HepG2 (cell line): ENCODE measurements at regions not wholly inside any gene's neighbourhood (a gene's known extent, or its start where the extent isn't known, plus 50 kb on each side); places are given as distances from the start of the nearest gene placed in this dataset.

Source experiments
- AGO1 ChIP-seq: fragments of 200-400 bp; formaldehyde crosslinking; IDR thresholded peaks from 2 replicates; pipeline ENCODE4 v1.6.1; 2017; ENCODE audit warnings: mild to moderate bottlenecking, low read depth, low read length, moderate library complexity; ENCODE audit not compliant: poor library complexity, severe bottlenecking
- ARID2 ChIP-seq: sonication (generic); formaldehyde crosslinking; IDR thresholded peaks from 2 replicates; pipeline ENCODE4 v1.8.1; 2022; ENCODE audit warnings: mild to moderate bottlenecking, missing genetic modification reagents, borderline replicate concordance
- BHLHE40 ChIP-seq: IDR thresholded peaks from 2 replicates; pipeline ENCODE4 v1.6.1; 2011; ENCODE audit warnings: low read length, improper control_type of control experiment
- BRD4 ChIP-seq: sonication (generic); formaldehyde crosslinking; IDR thresholded peaks from 2 replicates; pipeline ENCODE4 v1.4.0; 2020; ENCODE audit warnings: missing genetic modification reagents
- FOXA1 ChIP-seq, 2 experiments: fragments of 450-650 bp in 1 of 2; sonication (generic) in 1 of 2; formaldehyde crosslinking in 1 of 2; IDR thresholded peaks; 2 replicates each; pipeline versions ENCODE4 v1.4.0 to v1.6.1; 2016 to 2020; ENCODE audit warnings: missing genetic modification reagents in 1 of 2
- FOXC1 ChIP-seq: sonication (generic); formaldehyde crosslinking; IDR thresholded peaks from 2 replicates; pipeline ENCODE4 v1.8.0; 2022; ENCODE audit warnings: mild to moderate bottlenecking, missing genetic modification reagents, borderline replicate concordance
- HIC2 ChIP-seq: sonication (generic); formaldehyde crosslinking; IDR thresholded peaks from 2 replicates; pipeline ENCODE4 v1.9.0; 2022; ENCODE audit warnings: low read depth, missing genetic modification reagents
- KLF12 ChIP-seq: sonication (generic); formaldehyde crosslinking; IDR thresholded peaks from 2 replicates; pipeline ENCODE4 v1.4.0; 2020; ENCODE audit warnings: missing genetic modification reagents, borderline replicate concordance
- KMT2B ChIP-seq: IDR thresholded peaks from 2 replicates; pipeline ENCODE4 v1.6.1; 2016; ENCODE audit warnings: missing genetic modification reagents, missing compliant biosample characterization
- MAFG ChIP-seq: sonication (generic); formaldehyde crosslinking; IDR thresholded peaks from 2 replicates; pipeline ENCODE4 v1.5.1; 2020; ENCODE audit warnings: mild to moderate bottlenecking, missing genetic modification reagents
- NONO ChIP-seq, 2 experiments: fragments of 450-650 bp in 1 of 2; sonication (generic) in 1 of 2; formaldehyde crosslinking in 1 of 2; IDR thresholded peaks in 1 of 2; conservative IDR thresholded peaks in 1 of 2; 2 replicates each; pipeline versions ENCODE4 v1.6.1 to v1.8.0; 2017 to 2022; ENCODE audit warnings: mild to moderate bottlenecking in 1 of 2, missing genetic modification reagents in 1 of 2, moderate library complexity in 1 of 2
- PCBP1 ChIP-seq: fragments of 200-400 bp; formaldehyde crosslinking; IDR thresholded peaks from 2 replicates; pipeline ENCODE4 v1.6.1; 2017; ENCODE audit warnings: mild to moderate bottlenecking, low read depth, low read length, borderline replicate concordance
- YY1 ChIP-seq: IDR thresholded peaks from 2 replicates; pipeline ENCODE4 v1.6.1; 2011; ENCODE audit warnings: low read length, low read depth, moderate library complexity, mild to moderate bottlenecking; ENCODE audit not compliant: insufficient read depth, insufficient replicate concordance
- ZBTB20 ChIP-seq: sonication (generic); formaldehyde crosslinking; IDR thresholded peaks from 2 replicates; pipeline ENCODE4 v1.8.1; 2023; ENCODE audit warnings: missing genetic modification reagents, low read depth, mild to moderate bottlenecking, borderline replicate concordance
- ZFP36L2 ChIP-seq: sonication (generic); formaldehyde crosslinking; IDR thresholded peaks from 2 replicates; pipeline ENCODE4 v1.4.0; 2020; ENCODE audit warnings: missing genetic modification reagents
- ZFYVE20 ChIP-seq: sonication (generic); formaldehyde crosslinking; IDR thresholded peaks from 2 replicates; pipeline ENCODE4 v1.8.0; 2023; ENCODE audit warnings: low read depth, mild to moderate bottlenecking, moderate library complexity, missing genetic modification reagents, borderline replicate concordance
- ZNF207 ChIP-seq: fragments of 450-650 bp; IDR thresholded peaks from 2 replicates; pipeline ENCODE4 v1.6.1; 2016; ENCODE audit warnings: antibody characterized with exemption, borderline replicate concordance
- ZNF503 ChIP-seq: sonication (generic); formaldehyde crosslinking; IDR thresholded peaks from 2 replicates; pipeline ENCODE4 v1.4.0; 2020; ENCODE audit warnings: missing genetic modification reagents
- ZNF652 ChIP-seq: IDR thresholded peaks from 2 replicates; pipeline ENCODE4 v1.6.1; 2016; ENCODE audit warnings: low read depth, borderline replicate concordance
- ZNF713 ChIP-seq: sonication (generic); formaldehyde crosslinking; IDR thresholded peaks from 2 replicates; pipeline ENCODE4 v1.4.0; 2020; ENCODE audit warnings: mild to moderate bottlenecking, missing genetic modification reagents
- ZNF766 ChIP-seq: sonication (generic); formaldehyde crosslinking; IDR thresholded peaks from 2 replicates; pipeline ENCODE4 v1.5.0; 2020; ENCODE audit warnings: missing genetic modification reagents, borderline replicate concordance
- TF ChIP-seq, protein P1 (sequence below): sonication (generic); formaldehyde crosslinking; IDR thresholded peaks from 2 replicates; pipeline ENCODE4 v1.4.0; 2020; ENCODE audit warnings: missing genetic modification reagents, borderline replicate concordance

GRCh38 chr3:76685858-76686257, 354.0 kb upstream of the ROBO2 start (continued):
- TF ChIP-seq ZFYVE20 (CRISPR knock-in tag) = no peak
- TF ChIP-seq ZNF207 = no peak
- TF ChIP-seq FOXC1 = no peak
- no peak for TF ChIP-seq BRD4 (CRISPR knock-in tag)
- TF ChIP-seq, protein P1, sequence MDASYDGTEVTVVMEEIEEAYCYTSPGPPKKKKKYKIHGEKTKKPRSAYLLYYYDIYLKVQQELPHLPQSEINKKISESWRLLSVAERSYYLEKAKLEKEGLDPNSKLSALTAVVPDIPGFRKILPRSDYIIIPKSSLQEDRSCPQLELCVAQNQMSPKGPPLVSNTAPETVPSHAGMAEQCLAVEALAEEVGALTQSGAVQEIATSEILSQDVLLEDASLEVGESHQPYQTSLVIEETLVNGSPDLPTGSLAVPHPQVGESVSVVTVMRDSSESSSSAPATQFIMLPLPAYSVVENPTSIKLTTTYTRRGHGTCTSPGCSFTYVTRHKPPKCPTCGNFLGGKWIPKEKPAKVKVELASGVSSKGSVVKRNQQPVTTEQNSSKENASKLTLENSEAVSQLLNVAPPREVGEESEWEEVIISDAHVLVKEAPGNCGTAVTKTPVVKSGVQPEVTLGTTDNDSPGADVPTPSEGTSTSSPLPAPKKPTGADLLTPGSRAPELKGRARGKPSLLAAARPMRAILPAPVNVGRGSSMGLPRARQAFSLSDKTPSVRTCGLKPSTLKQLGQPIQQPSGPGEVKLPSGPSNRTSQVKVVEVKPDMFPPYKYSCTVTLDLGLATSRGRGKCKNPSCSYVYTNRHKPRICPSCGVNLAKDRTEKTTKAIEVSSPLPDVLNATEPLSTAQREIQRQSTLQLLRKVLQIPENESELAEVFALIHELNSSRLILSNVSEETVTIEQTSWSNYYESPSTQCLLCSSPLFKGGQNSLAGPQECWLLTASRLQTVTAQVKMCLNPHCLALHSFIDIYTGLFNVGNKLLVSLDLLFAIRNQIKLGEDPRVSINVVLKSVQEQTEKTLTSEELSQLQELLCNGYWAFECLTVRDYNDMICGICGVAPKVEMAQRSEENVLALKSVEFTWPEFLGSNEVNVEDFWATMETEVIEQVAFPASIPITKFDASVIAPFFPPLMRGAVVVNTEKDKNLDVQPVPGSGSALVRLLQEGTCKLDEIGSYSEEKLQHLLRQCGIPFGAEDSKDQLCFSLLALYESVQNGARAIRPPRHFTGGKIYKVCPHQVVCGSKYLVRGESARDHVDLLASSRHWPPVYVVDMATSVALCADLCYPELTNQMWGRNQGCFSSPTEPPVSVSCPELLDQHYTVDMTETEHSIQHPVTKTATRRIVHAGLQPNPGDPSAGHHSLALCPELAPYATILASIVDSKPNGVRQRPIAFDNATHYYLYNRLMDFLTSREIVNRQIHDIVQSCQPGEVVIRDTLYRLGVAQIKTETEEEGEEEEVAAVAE (CRISPR knock-in tag) = no peak
- no peak for TF ChIP-seq KLF12
- 0 out of 2 replicates have a peak, but pooled peaks have one; percentile 46 for TF ChIP-seq ZBTB20 (CRISPR knock-in tag)
- no peak for TF ChIP-seq PCBP1
- peak; percentile 26; the same call in 1 of the 2 replicates for TF ChIP-seq BHLHE40
- no peak for TF ChIP-seq MAFG (CRISPR knock-in tag)
- TF ChIP-seq ARID2 (CRISPR knock-in tag) = peak; percentile 36; the same call in 1 of the 2 replicates
- TF ChIP-seq AGO1 = no peak
- no peak for TF ChIP-seq YY1
- no peak for TF ChIP-seq ZNF766 (CRISPR knock-in tag)
- no peak for TF ChIP-seq KMT2B (CRISPR knock-in tag)
- no peak for TF ChIP-seq HIC2 (CRISPR knock-in tag)
- TF ChIP-seq FOXA1 (IDR thresholded peaks at IDR 0.05) = no peak
- TF ChIP-seq FOXA1 (CRISPR knock-in tag; IDR thresholded peaks at IDR 0.05) = peak; percentile 74
- TF ChIP-seq ZNF713 (CRISPR knock-in tag) = no peak
- TF ChIP-seq ZNF503 (CRISPR knock-in tag) = peak; percentile 93
- TF ChIP-seq NONO (IDR thresholded peaks at IDR 0.05) = no peak
- no peak for TF ChIP-seq NONO (CRISPR knock-in tag; conservative IDR thresholded peaks at IDR 0.05)
- no peak for TF ChIP-seq ZFP36L2 (CRISPR knock-in tag)
- TF ChIP-seq ZNF652 (CRISPR knock-in tag) = peak; percentile 61; the same call in 1 of the 2 replicates
